Trophoblast cell (in vitro differentiated cells and primary cell): ENCODE measurements at regions not wholly inside any gene's neighbourhood (a gene's known extent, or its start where the extent isn't known, plus 50 kb on each side); places are given as distances from the start of the nearest gene placed in this dataset.

Experiments
- DNase-seq, 2 donors: peaks; one replicate each; pipeline ENCODE4 v3.0.0-alpha.2; 2016
- H2AFZ ChIP-seq: 2 replicates; pipeline ENCODE4 v1.6.1; 2013; ENCODE audit warnings: low read length, moderate library complexity, mild to moderate bottlenecking; ENCODE audit not compliant: insufficient read depth, poor library complexity
- H2AK5ac ChIP-seq: 2 replicates; pipeline ENCODE4 v1.6.1; 2013; ENCODE audit warnings: mild to moderate bottlenecking, low read length
- H2BK120ac ChIP-seq: 2 replicates; pipeline ENCODE4 v1.6.1; 2013; ENCODE audit warnings: low read length, mild to moderate bottlenecking, moderate library complexity; ENCODE audit not compliant: insufficient read depth, poor library complexity
- H2BK12ac ChIP-seq: 2 replicates; pipeline ENCODE4 v1.6.1; 2013; ENCODE audit warnings: mild to moderate bottlenecking, low read length, moderate library complexity
- H2BK5ac ChIP-seq: 2 replicates; pipeline ENCODE4 v1.6.1; 2013; ENCODE audit warnings: low read length, low read depth, moderate library complexity, mild to moderate bottlenecking; ENCODE audit not compliant: poor library complexity
- H3K14ac ChIP-seq: 2 replicates; pipeline ENCODE4 v1.6.1; 2013; ENCODE audit warnings: mild to moderate bottlenecking, low read length
- H3K18ac ChIP-seq: 2 replicates; pipeline ENCODE4 v1.6.1; 2013; ENCODE audit warnings: mild to moderate bottlenecking, low read length
- H3K23ac ChIP-seq: 2 replicates; pipeline ENCODE4 v1.6.1; 2013; ENCODE audit warnings: low read length
- H3K27ac ChIP-seq: 2 replicates; pipeline ENCODE4 v1.5.1; 2013; ENCODE audit warnings: low read depth, mild to moderate bottlenecking, inconsistent platforms, low read length, moderate library complexity
- H3K27me3 ChIP-seq: 2 replicates; pipeline ENCODE4 v1.6.1; 2013; ENCODE audit warnings: inconsistent platforms, mild to moderate bottlenecking, low read length, moderate library complexity; ENCODE audit not compliant: insufficient read depth
- H3K36me3 ChIP-seq, 2 experiments: 1 replicate in 1 of 2; 2 replicates in 1 of 2; pipeline ENCODE4 v1.6.1; 2013; ENCODE audit warnings: low read length in 2 of 2, mild to moderate bottlenecking in 2 of 2, moderate library complexity in 1 of 2; ENCODE audit not compliant: insufficient read depth in 2 of 2, control insufficient read depth in 1 of 2
- H3K4ac ChIP-seq: 2 replicates; pipeline ENCODE4 v1.6.1; 2013; ENCODE audit warnings: low read depth, mild to moderate bottlenecking, low read length, moderate library complexity
- H3K4me1 ChIP-seq, 2 experiments: 1 replicate in 1 of 2; 2 replicates in 1 of 2; pipeline ENCODE4 v1.6.1; 2013; ENCODE audit warnings: low read length in 2 of 2, mild to moderate bottlenecking in 2 of 2, moderate library complexity in 1 of 2; ENCODE audit not compliant: insufficient read depth in 2 of 2, control insufficient read depth in 1 of 2
- H3K4me2 ChIP-seq: 2 replicates; pipeline ENCODE4 v1.6.1; 2013; ENCODE audit warnings: inconsistent platforms, mild to moderate bottlenecking, low read length, moderate library complexity
- H3K4me3 ChIP-seq: 2 replicates; pipeline ENCODE4 v1.5.1; 2013; ENCODE audit warnings: mild to moderate bottlenecking, low read depth, low read length, inconsistent platforms
- H3K79me1 ChIP-seq: one replicate; pipeline ENCODE4 v1.6.1; 2013; ENCODE audit warnings: low read length
- H3K79me2 ChIP-seq: 2 replicates; pipeline ENCODE4 v1.6.1; 2013; ENCODE audit warnings: low read length, mild to moderate bottlenecking; ENCODE audit not compliant: control insufficient read depth, insufficient read depth, poor library complexity
- H3K9ac ChIP-seq: 2 replicates; pipeline ENCODE4 v1.6.1; 2013; ENCODE audit warnings: mild to moderate bottlenecking, low read length
- H3K9me3 ChIP-seq: 2 replicates; pipeline ENCODE4 v1.6.1; 2013; ENCODE audit warnings: low read depth, mild to moderate bottlenecking, control low read depth, inconsistent platforms, low read length; ENCODE audit not compliant: insufficient read depth
- H4K12ac ChIP-seq: 2 replicates; pipeline ENCODE4 v1.6.1; 2013; ENCODE audit warnings: low read depth, mild to moderate bottlenecking, low read length, moderate library complexity
- H4K8ac ChIP-seq: 2 replicates; pipeline ENCODE4 v1.6.1; 2013; ENCODE audit warnings: low read depth, mild to moderate bottlenecking, low read length, moderate library complexity
- H4K91ac ChIP-seq: one replicate; pipeline ENCODE4 v1.6.1; 2013; ENCODE audit warnings: low read depth, mild to moderate bottlenecking, low read length, moderate library complexity
- WGBS: extraction: QIAGEN DNeasy Blood & Tissue Kit; methylation state at CpG from one replicate; pipeline ENCODE4 v1.1.7; 2013; ENCODE audit warnings: missing lambda C conversion rate; ENCODE audit not compliant: insufficient read length, insufficient coverage; ENCODE audit errors: extremely low coverage; 5-methylcytosine and 5-hydroxymethylcytosine counted together

GRCh38 chr22:49621601-49622210 lies 206.0 kb downstream of the BRD1 start:
- Histone ChIP-seq H2BK12ac (no peak overlapping the region), H3K4me1 (peaks cover 7 to 12% of the 10 kb centered on the region in 2 experiments), H3K27me3 (no peaks in the 10 kb centered on the region), H2BK5ac (no peak overlapping the region), H3K4me2 (no peak overlapping the region), H3K27ac (no peak overlapping the region), H3K36me3 (no peaks in the 10 kb centered on the region), H2BK120ac (no peak overlapping the region), H3K9me3 (peaks cover 2% of the 10 kb centered on the region), H4K12ac (no peak overlapping the region), H4K91ac (no peak overlapping the region), H3K79me1 (no peaks in the 10 kb centered on the region), H3K9ac (no peak overlapping the region), H3K23ac (no peak overlapping the region), H4K8ac (no peak overlapping the region), H3K4me3 (no peak overlapping the region), H3K14ac (no peak overlapping the region), H3K18ac (no peak overlapping the region), H2AK5ac (no peak overlapping the region), H3K4ac (no peak overlapping the region), H3K79me2 (no peaks in the 10 kb centered on the region), H2AFZ (no peak overlapping the region)
- no CpG with 5 or more reads among the region's 20 CpGs for WGBS
- no peak for DNase-seq

GRCh38 chr22:49620666-49621065 lies 207.0 kb downstream of the BRD1 start:
- H3K14ac ChIP-seq: no peak overlapping the region
- no peak overlapping the region for H2AFZ ChIP-seq
- H4K8ac ChIP-seq: no peak overlapping the region
- no peak overlapping the region for H4K12ac ChIP-seq
- H3K36me3 ChIP-seq: no peaks in the 10 kb centered on the region
- H3K4me1 ChIP-seq: peaks cover 7 to 12% of the 10 kb centered on the region in 2 experiments
- H3K79me2 ChIP-seq: no peaks in the 10 kb centered on the region
- H2AK5ac ChIP-seq: no peak overlapping the region
- no peak overlapping the region for H3K23ac ChIP-seq
- H3K27me3 ChIP-seq: no peaks in the 10 kb centered on the region
- no peak overlapping the region for H3K9ac ChIP-seq
- H4K91ac ChIP-seq: no peak overlapping the region
- no peak for DNase-seq
- H2BK5ac ChIP-seq: no peak overlapping the region
- H2BK12ac ChIP-seq: no peak overlapping the region
- H2BK120ac ChIP-seq: no peak overlapping the region
- H3K18ac ChIP-seq: no peak overlapping the region
- no peak overlapping the region for H3K4me2 ChIP-seq
- H3K4me3 ChIP-seq: no peak overlapping the region
- H3K27ac ChIP-seq: no peak overlapping the region
- H3K4ac ChIP-seq: no peak overlapping the region
- no CpG with 5 or more reads among the region's 11 CpGs for WGBS
- peaks cover 2% of the 10 kb centered on the region for H3K9me3 ChIP-seq
- H3K79me1 ChIP-seq: no peaks in the 10 kb centered on the region

GRCh38 chr22:49620003-49620556 lies 207.6 kb downstream of the BRD1 start:
- Histone ChIP-seq H3K4me1 (peaks cover 7 to 12% of the 10 kb centered on the region in 2 experiments), H3K4ac (no peak overlapping the region), H2BK5ac (no peak overlapping the region), H3K27me3 (no peaks in the 10 kb centered on the region), H3K9ac (no peak overlapping the region), H3K79me2 (no peaks in the 10 kb centered on the region), H2AFZ (no peak overlapping the region), H3K14ac (no peak overlapping the region), H3K9me3 (peaks cover 5% of the 10 kb centered on the region), H3K27ac (no peak overlapping the region), H3K36me3 (no peaks in the 10 kb centered on the region), H2AK5ac (no peak overlapping the region), H2BK12ac (no peak overlapping the region), H3K4me2 (no peak overlapping the region), H4K12ac (no peak overlapping the region), H3K18ac (no peak overlapping the region), H3K4me3 (no peak overlapping the region), H3K79me1 (no peaks in the 10 kb centered on the region), H2BK120ac (no peak overlapping the region), H4K8ac (no peak overlapping the region), H3K23ac (no peak overlapping the region), H4K91ac (no peak overlapping the region)
- no peak for DNase-seq
- no CpG with 5 or more reads among the region's 19 CpGs for WGBS

- H2AFZ ChIP-seq: no peak overlapping the region
- no peak overlapping the region for H4K12ac ChIP-seq
- H3K36me3 ChIP-seq: no peaks in the 10 kb centered on the region
- no peak for DNase-seq
- peaks cover 7 to 12% of the 10 kb centered on the region in 2 experiments for H3K4me1 ChIP-seq
- no peak overlapping the region for H3K4me3 ChIP-seq
- H2BK120ac ChIP-seq: no peak overlapping the region
- no peak overlapping the region for H3K23ac ChIP-seq
- no peak overlapping the region for H3K9ac ChIP-seq
- H3K79me1 ChIP-seq: no peaks in the 10 kb centered on the region
- WGBS: no CpG with 5 or more reads among the region's 13 CpGs
- no peaks in the 10 kb centered on the region for H3K79me2 ChIP-seq
- H3K14ac ChIP-seq: no peak overlapping the region
- H2BK5ac ChIP-seq: no peak overlapping the region
- H4K91ac ChIP-seq: no peak overlapping the region
- H4K8ac ChIP-seq: no peak overlapping the region
- H3K4ac ChIP-seq: no peak overlapping the region
- H3K18ac ChIP-seq: no peak overlapping the region
- no peak overlapping the region for H3K27ac ChIP-seq
- H2AK5ac ChIP-seq: no peak overlapping the region
- no peaks in the 10 kb centered on the region for H3K27me3 ChIP-seq
- no peak overlapping the region for H3K4me2 ChIP-seq
- H2BK12ac ChIP-seq: no peak overlapping the region
- peaks cover 6% of the 10 kb centered on the region for H3K9me3 ChIP-seq
These were observed 208.4 kb downstream of the BRD1 start for GRCh38 chr22:49619301-49619700.
